GM23248 (cell line): ENCODE measurements at regions not wholly inside any gene's neighbourhood (a gene's known extent, or its start where the extent isn't known, plus 50 kb on each side); places are given as distances from the start of the nearest gene placed in this dataset.

Source experiments
- EZH2 ChIP-seq: fragments of 200-600 bp; sonication (generic); IDR thresholded peaks from 2 replicates; pipeline ENCODE4 v1.6.1; 2018; ENCODE audit warnings: antibody characterized with exemption, mild to moderate bottlenecking; ENCODE audit not compliant: insufficient read depth, poor library complexity, severe bottlenecking
- EZH2phosphoT487 ChIP-seq: fragments of 200-600 bp; sonication (generic); IDR thresholded peaks from 2 replicates; pipeline ENCODE4 v1.6.1; 2018; ENCODE audit warnings: antibody characterized with exemption, moderate library complexity, mild to moderate bottlenecking, low read depth; ENCODE audit not compliant: insufficient read depth

DNA sequence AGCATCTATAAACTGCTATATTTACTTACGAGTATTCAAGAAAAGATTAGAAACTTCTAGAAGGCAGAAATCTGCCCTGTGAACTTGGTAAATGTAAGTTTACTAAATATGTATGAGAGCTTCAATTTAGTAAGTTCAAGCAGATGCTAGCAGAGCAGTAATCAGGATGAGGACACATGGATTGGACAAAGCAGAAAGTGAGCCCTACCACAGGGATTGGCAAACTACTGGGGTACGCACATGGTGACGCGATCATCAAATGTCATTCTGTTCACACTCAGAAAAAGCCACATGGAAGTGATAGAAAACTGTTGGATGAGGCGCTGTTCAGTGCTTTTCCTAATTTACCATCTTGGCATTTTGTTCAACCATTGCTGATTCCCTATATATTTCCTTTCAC lies 360.2 kb upstream of the ZNF385D start:
- TF ChIP-seq EZH2phosphoT487 (no peak), EZH2 (no peak)
